Muscle of leg (tissue), 3 donors: ENCODE measurements at regions not wholly inside any gene's neighbourhood (a gene's known extent, or its start where the extent isn't known, plus 50 kb on each side); places are given as distances from the start of the nearest gene placed in this dataset.

Experiments
- DNase-seq: peaks from one replicate; pipeline ENCODE4 v3.0.0; 2013
- H3K27ac ChIP-seq: one replicate; pipeline ENCODE4 v1.5.1; 2013; ENCODE audit warnings: mild to moderate bottlenecking, low read length, control low read depth
- H3K27me3 ChIP-seq: one replicate; pipeline ENCODE4 v1.6.1; 2013; ENCODE audit warnings: low read length; ENCODE audit not compliant: control insufficient read depth, insufficient read depth
- H3K36me3 ChIP-seq: one replicate; pipeline ENCODE4 v1.6.1; 2013; ENCODE audit warnings: low read length; ENCODE audit not compliant: control insufficient read depth, insufficient read depth
- H3K4me1 ChIP-seq: one replicate; pipeline ENCODE4 v1.6.1; 2013; ENCODE audit warnings: low read length; ENCODE audit not compliant: control insufficient read depth, insufficient read depth
- H3K4me3 ChIP-seq: one replicate; pipeline ENCODE4 v1.5.1; 2013; ENCODE audit warnings: low read length, control low read depth
- H3K9me3 ChIP-seq: replicated peaks from 2 replicates; pipeline ENCODE4 v1.6.1; 2013; ENCODE audit warnings: low read depth, low read length; ENCODE audit not compliant: control insufficient read depth
- WGBS: methylation state at CpG from one replicate; pipeline ENCODE4 v1.1.5; 2013; ENCODE audit warnings: missing lambda C conversion rate; ENCODE audit not compliant: insufficient coverage; 5-methylcytosine and 5-hydroxymethylcytosine counted together

GRCh38 chr4:108432418-108432817 lies 188.0 kb upstream of the RPL34 start:
- Histone ChIP-seq H3K4me1 (no peaks in the 10 kb centered on the region), H3K27ac (no peak overlapping the region)
- 92% methylated on average over 2 of the region's 3 CpGs for WGBS

GRCh38 chr4:108431986-108432385 lies 188.4 kb upstream of the RPL34 start:
- Histone ChIP-seq H3K27me3 (no peaks in the 10 kb centered on the region), H3K9me3 (no peaks in the 10 kb centered on the region), H3K4me3 (no peak overlapping the region), H3K4me1 (no peaks in the 10 kb centered on the region), H3K27ac (no peak overlapping the region), H3K36me3 (no peaks in the 10 kb centered on the region)
- no CpG with 5 or more reads among the region's 1 CpG for WGBS
- no peak for DNase-seq

More at GRCh38 chr4:108432418-108432817, 188.0 kb upstream of the RPL34 start:
- Histone ChIP-seq H3K27me3 (no peaks in the 10 kb centered on the region), H3K9me3 (no peaks in the 10 kb centered on the region), H3K36me3 (no peaks in the 10 kb centered on the region), H3K4me3 (no peak overlapping the region)
- DNase-seq, result no peak

DNA sequence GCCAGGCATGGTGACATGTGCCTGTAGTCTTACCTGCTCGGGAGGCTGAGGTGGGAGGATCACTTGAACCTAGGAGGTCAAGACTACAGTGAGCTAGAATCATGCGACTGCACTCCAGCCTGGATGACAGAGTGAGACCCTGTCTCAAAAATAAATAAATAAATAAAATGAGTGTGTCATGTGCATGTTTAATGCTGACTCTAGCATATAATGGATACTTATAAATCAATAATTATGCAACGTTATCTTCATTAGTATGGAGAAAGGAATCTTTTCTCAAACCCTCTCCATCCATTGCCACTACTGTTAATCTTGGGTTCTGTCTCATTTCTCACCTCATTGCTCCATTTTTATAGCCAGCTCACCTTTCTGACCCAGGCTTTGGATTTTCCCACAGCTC lies 189.5 kb upstream of the RPL34 start:
- Histone ChIP-seq H3K4me3 (no peak overlapping the region), H3K27ac (no peak overlapping the region), H3K27me3 (no peaks in the 10 kb centered on the region), H3K36me3 (no peaks in the 10 kb centered on the region), H3K4me1 (no peaks in the 10 kb centered on the region), H3K9me3 (no peaks in the 10 kb centered on the region)
- no CpG with 5 or more reads among the region's 3 CpGs for WGBS
- no peak for DNase-seq

DNA sequence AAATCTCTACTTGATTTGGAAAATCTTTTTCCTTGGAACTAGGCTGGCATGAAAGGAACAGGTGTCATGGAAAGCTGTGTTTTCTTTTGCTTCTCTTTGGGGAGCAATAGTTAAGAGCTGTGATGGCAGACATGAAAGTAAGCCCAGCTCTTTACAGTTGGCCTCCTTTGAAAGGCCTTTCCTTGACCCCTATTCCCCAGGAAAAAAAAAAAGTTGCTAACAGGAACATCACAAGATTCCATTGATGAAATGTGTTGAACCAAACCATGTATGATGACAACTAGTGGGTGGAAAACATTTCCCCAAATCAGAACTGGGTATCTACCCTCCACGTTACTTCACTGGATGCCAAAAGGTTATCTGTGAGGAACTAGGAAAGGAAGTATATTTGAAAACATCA lies 190.7 kb upstream of the RPL34 start:
- WGBS, result no CpG with 5 or more reads among the region's 1 CpG

GRCh38 chr4:108428923-108429322 lies 191.5 kb upstream of the RPL34 start:
- no peaks in the 10 kb centered on the region for H3K36me3 ChIP-seq
- no CpG with 5 or more reads among the region's 3 CpGs for WGBS
- H3K27ac ChIP-seq, result no peak overlapping the region
- DNase-seq, result no peak
- H3K27me3 ChIP-seq, result no peaks in the 10 kb centered on the region
- no peak overlapping the region for H3K4me3 ChIP-seq
- no peaks in the 10 kb centered on the region for H3K4me1 ChIP-seq
- no peaks in the 10 kb centered on the region for H3K9me3 ChIP-seq

More for the DNA sequence above, 190.7 kb upstream of the RPL34 start:
- Histone ChIP-seq H3K4me1 (no peaks in the 10 kb centered on the region), H3K27ac (no peak overlapping the region), H3K9me3 (no peaks in the 10 kb centered on the region), H3K27me3 (no peaks in the 10 kb centered on the region), H3K4me3 (no peak overlapping the region), H3K36me3 (no peaks in the 10 kb centered on the region)
- DNase-seq, result no peak

- H3K27me3 ChIP-seq, result no peaks in the 10 kb centered on the region
- no peaks in the 10 kb centered on the region for H3K4me1 ChIP-seq
- H3K9me3 ChIP-seq, result no peaks in the 10 kb centered on the region
- no peak overlapping the region for H3K27ac ChIP-seq
- 78% methylated on average over 2 of the region's 2 CpGs for WGBS
- no peak overlapping the region for H3K4me3 ChIP-seq
- no peaks in the 10 kb centered on the region for H3K36me3 ChIP-seq
- no peak for DNase-seq
Measured at GRCh38 chr4:108427946-108428485, 192.4 kb upstream of the RPL34 start.

GRCh38 chr4:108426493-108426892 lies 193.9 kb upstream of the RPL34 start:
- no peaks in the 10 kb centered on the region for H3K36me3 ChIP-seq
- no peak for DNase-seq
- WGBS, result 44% methylated on average over 1 of the region's 3 CpGs
- H3K4me1 ChIP-seq, result no peaks in the 10 kb centered on the region
- no peaks in the 10 kb centered on the region for H3K27me3 ChIP-seq
- no peaks in the 10 kb centered on the region for H3K9me3 ChIP-seq
- H3K27ac ChIP-seq, result no peak overlapping the region
- H3K4me3 ChIP-seq, result no peak overlapping the region

GRCh38 chr4:108425988-108426387 lies 194.4 kb upstream of the RPL34 start:
- WGBS, result no CpG with 5 or more reads among the region's 3 CpGs
- Histone ChIP-seq H3K4me3 (no peak overlapping the region), H3K9me3 (no peaks in the 10 kb centered on the region), H3K27me3 (no peaks in the 10 kb centered on the region), H3K36me3 (no peaks in the 10 kb centered on the region), H3K4me1 (no peaks in the 10 kb centered on the region), H3K27ac (no peak overlapping the region)
- no peak for DNase-seq

- Histone ChIP-seq H3K4me1 (no peaks in the 10 kb centered on the region), H3K4me3 (no peak overlapping the region), H3K36me3 (no peaks in the 10 kb centered on the region), H3K27ac (no peak overlapping the region), H3K27me3 (no peaks in the 10 kb centered on the region), H3K9me3 (no peaks in the 10 kb centered on the region)
- no peak for DNase-seq
- no CpG with 5 or more reads among the region's 1 CpG for WGBS
Measured at GRCh38 chr4:108417923-108418322, 202.5 kb upstream of the RPL34 start.

DNA sequence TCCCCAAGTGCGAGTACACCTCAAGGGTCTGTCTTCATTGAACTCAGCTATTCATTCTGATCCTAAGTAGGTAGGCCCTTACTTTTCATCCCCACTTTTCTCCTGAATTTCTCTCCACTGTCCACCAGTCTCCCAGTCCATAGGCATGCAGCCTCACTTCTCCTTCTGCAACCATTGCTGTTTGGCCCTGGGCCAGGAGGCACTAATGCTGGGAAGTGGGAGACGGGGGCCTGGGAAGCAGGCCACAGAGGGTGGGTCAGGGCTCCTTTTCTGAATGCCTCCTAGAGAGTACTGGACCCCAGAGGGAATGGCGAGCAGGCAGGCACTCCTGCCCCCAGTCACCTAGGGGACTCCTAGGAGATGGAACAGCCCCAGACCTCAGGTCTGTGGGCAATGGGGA lies 203.5 kb upstream of the RPL34 start:
- 100% methylated on average over 2 of the region's 3 CpGs for WGBS
- Histone ChIP-seq H3K27me3 (no peaks in the 10 kb centered on the region), H3K27ac (no peak overlapping the region), H3K4me1 (no peaks in the 10 kb centered on the region), H3K36me3 (no peaks in the 10 kb centered on the region), H3K9me3 (no peaks in the 10 kb centered on the region), H3K4me3 (no peak overlapping the region)
- DNase-seq, result no peak

DNA sequence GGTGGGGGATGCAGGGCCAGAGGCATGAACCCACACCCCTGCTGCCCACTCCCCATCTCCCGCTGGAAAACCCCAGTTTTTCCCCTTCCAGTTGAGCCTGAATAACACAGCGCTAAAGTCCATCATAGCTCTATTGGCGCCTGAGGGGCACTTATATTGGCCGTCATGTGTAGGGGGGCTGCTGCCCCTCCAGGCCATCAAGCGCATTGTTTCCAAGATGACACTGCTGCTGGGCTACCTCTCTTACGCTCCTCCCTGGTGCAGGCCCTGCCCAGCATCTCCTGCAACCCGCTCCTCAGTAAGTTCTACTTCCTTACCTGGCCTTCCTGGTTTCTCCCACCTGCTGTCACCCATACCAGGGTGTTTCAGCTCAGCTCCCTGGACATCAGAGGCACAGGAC lies 205.0 kb upstream of the RPL34 start:
- DNase-seq, result no peak
- H3K4me1 ChIP-seq, result no peaks in the 10 kb centered on the region
- no peaks in the 10 kb centered on the region for H3K27me3 ChIP-seq
- H3K27ac ChIP-seq, result no peak overlapping the region
- WGBS, result 98% methylated on average over 6 of the region's 7 CpGs
- H3K4me3 ChIP-seq, result no peak overlapping the region
- H3K9me3 ChIP-seq, result no peaks in the 10 kb centered on the region
- no peaks in the 10 kb centered on the region for H3K36me3 ChIP-seq
